ENCODE measurements at regions not wholly inside any gene's neighbourhood (a gene's known extent, or its start where the extent isn't known, plus 50 kb on each side); places are given as distances from the start of the nearest gene placed in this dataset.

DNA sequence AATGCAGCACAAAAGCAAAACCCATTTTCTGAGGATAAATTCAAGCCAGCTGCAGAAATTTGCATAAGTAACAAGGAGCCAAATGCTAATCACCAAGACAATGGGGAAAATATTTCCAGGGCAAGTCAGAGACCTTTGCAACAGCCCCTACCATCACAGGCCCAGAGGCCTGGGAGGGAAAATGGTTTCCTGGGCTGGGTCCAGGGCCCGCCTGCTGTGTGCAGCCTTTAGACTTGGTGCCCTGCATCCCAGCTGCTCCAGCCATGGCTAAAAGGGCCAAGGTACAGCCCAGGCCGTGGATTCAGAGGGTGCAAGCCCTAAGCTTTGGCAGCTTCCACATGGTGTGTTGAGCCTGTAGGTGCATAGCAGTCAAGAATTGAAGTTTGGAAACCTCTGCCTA is 309.5 kb upstream of the SGCG start:
- FAIRE-seq, result no peak
- no peaks in the 10 kb centered on the region for H3K36me3 ChIP-seq (ENCODE audit: control insufficient read depth in 2 of 2, extremely low read depth in 1 of 2, insufficient read depth in 2 of 2, low read length in 2 of 2)
- H3K9me1 ChIP-seq (replicated peaks; ENCODE audit: control insufficient read depth, extremely low read depth, insufficient read depth, low read length), result no peaks in the 10 kb centered on the region
- no peak overlapping the region for H3K4me3 ChIP-seq (replicated peaks in 1 of 3; ENCODE audit: insufficient read depth in 1 of 3, low read depth in 1 of 3, low read length in 3 of 3)
- no peaks in the 10 kb centered on the region for H3K27me3 ChIP-seq (ENCODE audit: control insufficient read depth in 2 of 2, insufficient read depth in 2 of 2, low read length in 2 of 2)
- no peaks in the 10 kb centered on the region for H3K9me3 ChIP-seq (replicated peaks; ENCODE audit: control insufficient read depth, insufficient read depth, low read length)
- H2AFZ ChIP-seq (ENCODE audit: low read depth, low read length), result no peak overlapping the region
- dilution Hi-C loops (cut with MboI; ENCODE audit: extremely low pct_ligation_motif_present, low sequenced_read_pairs) (no loop called here), intact Hi-C loops (cut with micrococcal nuclease) (no loop called here)
- no peak for TF ChIP-seq GATA2 (IDR thresholded peaks at IDR 0.05; ENCODE audit: insufficient read depth, insufficient read length, low read depth, low read length)
- TF ChIP-seq, protein P1, sequence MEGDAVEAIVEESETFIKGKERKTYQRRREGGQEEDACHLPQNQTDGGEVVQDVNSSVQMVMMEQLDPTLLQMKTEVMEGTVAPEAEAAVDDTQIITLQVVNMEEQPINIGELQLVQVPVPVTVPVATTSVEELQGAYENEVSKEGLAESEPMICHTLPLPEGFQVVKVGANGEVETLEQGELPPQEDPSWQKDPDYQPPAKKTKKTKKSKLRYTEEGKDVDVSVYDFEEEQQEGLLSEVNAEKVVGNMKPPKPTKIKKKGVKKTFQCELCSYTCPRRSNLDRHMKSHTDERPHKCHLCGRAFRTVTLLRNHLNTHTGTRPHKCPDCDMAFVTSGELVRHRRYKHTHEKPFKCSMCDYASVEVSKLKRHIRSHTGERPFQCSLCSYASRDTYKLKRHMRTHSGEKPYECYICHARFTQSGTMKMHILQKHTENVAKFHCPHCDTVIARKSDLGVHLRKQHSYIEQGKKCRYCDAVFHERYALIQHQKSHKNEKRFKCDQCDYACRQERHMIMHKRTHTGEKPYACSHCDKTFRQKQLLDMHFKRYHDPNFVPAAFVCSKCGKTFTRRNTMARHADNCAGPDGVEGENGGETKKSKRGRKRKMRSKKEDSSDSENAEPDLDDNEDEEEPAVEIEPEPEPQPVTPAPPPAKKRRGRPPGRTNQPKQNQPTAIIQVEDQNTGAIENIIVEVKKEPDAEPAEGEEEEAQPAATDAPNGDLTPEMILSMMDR (IDR thresholded peaks at IDR 0.05; ENCODE audit: extremely low read depth in 1 of 2, insufficient read depth in 1 of 2, low read depth in 1 of 2, low read length in 2 of 2), result no peak
- TF ChIP-seq EZH2 (IDR thresholded peaks at IDR 0.05; ENCODE audit: borderline replicate concordance, low read depth, low read length, severe bottlenecking), result no peak
- TF ChIP-seq POLR2A (IDR thresholded peaks at IDR 0.05; ENCODE audit: low read depth, low read length), result no peak
- no peak for TF ChIP-seq JUN (IDR thresholded peaks at IDR 0.05; ENCODE audit: borderline replicate concordance, insufficient read depth, insufficient read length, low read depth)
- TF ChIP-seq FOS (IDR thresholded peaks at IDR 0.05; ENCODE audit: borderline replicate concordance, insufficient read depth, low read length), result no peak
- no peak for TF ChIP-seq MYC (IDR thresholded peaks at IDR 0.05; ENCODE audit: low read depth, low read length)
- no peak for TF ChIP-seq POLR2AphosphoS5 (IDR thresholded peaks at IDR 0.05; ENCODE audit: insufficient read depth, low read depth, low read length)
- TF ChIP-seq, protein P2, sequence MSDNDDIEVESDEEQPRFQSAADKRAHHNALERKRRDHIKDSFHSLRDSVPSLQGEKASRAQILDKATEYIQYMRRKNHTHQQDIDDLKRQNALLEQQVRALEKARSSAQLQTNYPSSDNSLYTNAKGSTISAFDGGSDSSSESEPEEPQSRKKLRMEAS (IDR thresholded peaks at IDR 0.05; ENCODE audit: insufficient read depth, insufficient read length), result no peak
- H3K4me1 ChIP-seq (ENCODE audit: control insufficient read depth, extremely low read depth, insufficient read depth, low read length), result no peaks in the 10 kb centered on the region
- no peak overlapping the region for H3K4me2 ChIP-seq (ENCODE audit: insufficient read depth, low read length)
- no peaks in the 10 kb centered on the region for H4K20me1 ChIP-seq (replicated peaks; ENCODE audit: control insufficient read depth, extremely low read depth, insufficient read depth, low read length)
- CTCF ChIA-PET, result no interaction called here
- POLR2A ChIA-PET, result no interaction called here
- DNase-seq (ENCODE audit: low read depth, low spot score), result no peak
- H3K79me2 ChIP-seq (ENCODE audit: control insufficient read depth, insufficient read depth, low read length), result no peaks in the 10 kb centered on the region
- H3K9ac ChIP-seq (replicated peaks; ENCODE audit: extremely low read depth, insufficient read depth, low read length), result no peak overlapping the region
- BruUV-seq (replicated peaks), result no TSS peak
- H3K27ac ChIP-seq (ENCODE audit: insufficient read depth, low read depth, low read length), result no peak overlapping the region

All from endothelial cell of umbilical vein (primary cell).